Stimulated activated CD4-positive, alpha-beta T cell treated with anti-CD3 and anti-CD28 coated beads, Interleukin-1b, Interleukin-23, amount 100 ng/mL, for 48 hours (primary cell): ENCODE measurements at regions not wholly inside any gene's neighbourhood (a gene's known extent, or its start where the extent isn't known, plus 50 kb on each side); places are given as distances from the start of the nearest gene placed in this dataset.
"Not testable (repeated sequence)": the region's sequence is repeated elsewhere in the genome, so short reads cannot be mapped to it uniquely, and the experiment has no call there.

Experiments used
- DNase-seq: peaks from one replicate; pipeline ENCODE4 v3.0.0-alpha.2; 2020

- no peak for DNase-seq
Observed at GRCh38 chr11:103736315-103737036, 300.0 kb upstream of the DDI1 start.

- no peak for DNase-seq
Observed at GRCh38 chr11:103737037-103737622, 299.3 kb upstream of the DDI1 start.

- no peak for DNase-seq
Observed at GRCh38 chr11:103737747-103738146, 298.7 kb upstream of the DDI1 start.

GRCh38 chr11:103739074-103739796 lies 297.2 kb upstream of the DDI1 start:
- not testable (repeated sequence) for DNase-seq

GRCh38 chr11:103744496-103745153 lies 291.8 kb upstream of the DDI1 start:
- no peak for DNase-seq

GRCh38 chr11:103749158-103749557 lies 287.3 kb upstream of the DDI1 start:
- no peak for DNase-seq

- DNase-seq = no peak
Observed at GRCh38 chr11:103768816-103769215, 267.6 kb upstream of the DDI1 start.

- DNase-seq = no peak
Observed at GRCh38 chr11:103773059-103773458, 263.4 kb upstream of the DDI1 start.

- DNase-seq = no peak
Observed at GRCh38 chr11:103773537-103773936, 262.9 kb upstream of the DDI1 start.

GRCh38 chr11:103779054-103779453 lies 257.4 kb upstream of the DDI1 start:
- DNase-seq = no peak

GRCh38 chr11:103789952-103790351 lies 246.5 kb upstream of the DDI1 start:
- DNase-seq = no peak

GRCh38 chr11:103792981-103793468 lies 243.4 kb upstream of the DDI1 start:
- DNase-seq = no peak

- DNase-seq = no peak
Observed at GRCh38 chr11:103794262-103794661, 242.2 kb upstream of the DDI1 start.

GRCh38 chr11:103798026-103798425 lies 238.4 kb upstream of the DDI1 start:
- no peak for DNase-seq

- DNase-seq = no peak
Observed at GRCh38 chr11:103798446-103798845, 238.0 kb upstream of the DDI1 start.

GRCh38 chr11:103800406-103801114 lies 235.9 kb upstream of the DDI1 start:
- no peak for DNase-seq

GRCh38 chr11:103803062-103803461 lies 233.4 kb upstream of the DDI1 start:
- DNase-seq = no peak

- DNase-seq = no peak
Observed at GRCh38 chr11:103805688-103806009, 230.8 kb upstream of the DDI1 start.

- no peak for DNase-seq
Observed at GRCh38 chr11:103806130-103806895, 230.1 kb upstream of the DDI1 start.

GRCh38 chr11:103807806-103808205 lies 228.6 kb upstream of the DDI1 start:
- DNase-seq = no peak

GRCh38 chr11:103808252-103808651 lies 228.2 kb upstream of the DDI1 start:
- no peak for DNase-seq

- DNase-seq = no peak
Observed at GRCh38 chr11:103811870-103812455, 224.5 kb upstream of the DDI1 start.
